ENCODE measurements at regions not wholly inside any gene's neighbourhood (a gene's known extent, or its start where the extent isn't known, plus 50 kb on each side); places are given as distances from the start of the nearest gene placed in this dataset.

- DNase-seq (ENCODE audit: low read depth, low spot score) (no peak), ATAC-seq (no peak)
- no peaks in the 10 kb centered on the region for H3K36me3 ChIP-seq (ENCODE audit: control insufficient read depth, insufficient read depth, low read length)
- no peak overlapping the region for H3K4me3 ChIP-seq (ENCODE audit: low read depth in 2 of 2, low read length in 2 of 2)
- ChIA-PET POLR2A (no interaction called here), CTCF (no interaction called here)
- TF ChIP-seq REST (IDR thresholded peaks at IDR 0.05; ENCODE audit: insufficient read depth in 1 of 2, low read depth in 2 of 2, low read length in 1 of 2), result no peak
- TF ChIP-seq CTCF (IDR thresholded peaks at IDR 0.05), result no peak
- TF ChIP-seq TCF7L2 (IDR thresholded peaks at IDR 0.05; ENCODE audit: low read depth, low read length), result no peak
- TF ChIP-seq SIN3A (IDR thresholded peaks at IDR 0.05; ENCODE audit: borderline replicate concordance, insufficient read depth, low read depth, low read length), result no peak
- TF ChIP-seq POLR2AphosphoS5 (IDR thresholded peaks at IDR 0.05; ENCODE audit: low read depth, low read length), result no peak
- H3K27me3 ChIP-seq (ENCODE audit: control insufficient read depth, insufficient read depth, low read length), result no peaks in the 10 kb centered on the region
- no peaks in the 10 kb centered on the region for H3K9me3 ChIP-seq (ENCODE audit: control insufficient read depth, insufficient read depth, low read depth, low read length)
- in situ Hi-C loops (cut with HindIII; ENCODE audit: low pct_unique_long_range_greater_than_20kb, low sequenced_read_pairs), result no loop called here
- no peaks in the 10 kb centered on the region for H3K4me1 ChIP-seq (ENCODE audit: control insufficient read depth, insufficient read depth, low read length)
- BruUV-seq (replicated peaks), result no TSS peak
- intact Hi-C loops (cut with micrococcal nuclease; ENCODE audit: unreplicated experiment), result no loop called here
- H3K27ac ChIP-seq (ENCODE audit: low read length), result no peak overlapping the region
Observed at GRCh38 chr2:145305889-145306288, 786.0 kb upstream of the ZEB2 start.

GRCh38 chr2:145304501-145304900, 784.6 kb upstream of the ZEB2 start:
- H3K4me3 ChIP-seq (ENCODE audit: low read depth in 2 of 2, low read length in 2 of 2), result no peak overlapping the region
- no peaks in the 10 kb centered on the region for H3K36me3 ChIP-seq (ENCODE audit: control insufficient read depth, insufficient read depth, low read length)
- no peaks in the 10 kb centered on the region for H3K27me3 ChIP-seq (ENCODE audit: control insufficient read depth, insufficient read depth, low read length)
- H3K9me3 ChIP-seq (ENCODE audit: control insufficient read depth, insufficient read depth, low read depth, low read length), result no peaks in the 10 kb centered on the region
- DNase-seq (ENCODE audit: low read depth, low spot score) (no peak), ATAC-seq (no peak)
- no TSS peak for BruUV-seq (replicated peaks)
- intact Hi-C loops (cut with micrococcal nuclease; ENCODE audit: unreplicated experiment) (no loop called here), in situ Hi-C loops (cut with HindIII; ENCODE audit: low pct_unique_long_range_greater_than_20kb, low sequenced_read_pairs) (no loop called here)
- POLR2A ChIA-PET, result no interaction called here
- H3K4me1 ChIP-seq (ENCODE audit: control insufficient read depth, insufficient read depth, low read length), result no peaks in the 10 kb centered on the region
- CTCF ChIA-PET, result no interaction called here
- TF ChIP-seq POLR2AphosphoS5 (IDR thresholded peaks at IDR 0.05; ENCODE audit: low read depth, low read length), result no peak
- TF ChIP-seq REST (IDR thresholded peaks at IDR 0.05; ENCODE audit: insufficient read depth in 1 of 2, low read depth in 2 of 2, low read length in 1 of 2), result no peak
- TF ChIP-seq TCF7L2 (IDR thresholded peaks at IDR 0.05; ENCODE audit: low read depth, low read length), result no peak
- no peak for TF ChIP-seq SIN3A (IDR thresholded peaks at IDR 0.05; ENCODE audit: borderline replicate concordance, insufficient read depth, low read depth, low read length)
- no peak for TF ChIP-seq CTCF (IDR thresholded peaks at IDR 0.05)
- H3K27ac ChIP-seq (ENCODE audit: low read length), result no peak overlapping the region
